ENCODE measurements at regions not wholly inside any gene's neighbourhood (a gene's known extent, or its start where the extent isn't known, plus 50 kb on each side); places are given as distances from the start of the nearest gene placed in this dataset.

- POLR2A ChIA-PET (ENCODE audit: unreplicated experiment), result no interaction called here
- Histone ChIP-seq H4K91ac (ENCODE audit: insufficient read depth, low read depth, low read length) (no peak overlapping the region), H3K18ac (ENCODE audit: low read depth, low read length) (no peak overlapping the region), H3K9me1 (ENCODE audit: insufficient read depth, low read length) (no peaks in the 10 kb centered on the region), H3K4me2 (ENCODE audit: low read depth, low read length) (no peak overlapping the region), H2BK5ac (ENCODE audit: low read depth, low read length, poor library complexity, severe bottlenecking) (no peak overlapping the region), H2AK5ac (ENCODE audit: low read depth, low read length) (no peak overlapping the region), H3K4me1 (ENCODE audit: control insufficient read depth, insufficient read depth, low read length) (no peaks in the 10 kb centered on the region), H3K27me3 (ENCODE audit: control insufficient read depth, insufficient read depth, low read length) (no peaks in the 10 kb centered on the region), H3K27ac (ENCODE audit: insufficient read depth, low read length) (no peak overlapping the region), H3K9me3 (ENCODE audit: control insufficient read depth, insufficient read depth, low read length) (peaks cover 10% of the 10 kb centered on the region), H2BK15ac (ENCODE audit: low read depth, low read length) (no peak overlapping the region), H3K23ac (ENCODE audit: low read depth, low read length) (no peak overlapping the region), H3K56ac (ENCODE audit: extremely low read depth, insufficient read depth, low read length) (no peak overlapping the region), H2BK120ac (ENCODE audit: low read depth, low read length) (no peak overlapping the region), H3K79me1 (ENCODE audit: low read depth in 1 of 2, low read length in 2 of 2) (no peaks in the 10 kb centered on the region), H4K20me1 (ENCODE audit: insufficient read depth, low read length) (no peaks in the 10 kb centered on the region), H2AFZ (replicated peaks; ENCODE audit: low read length, poor library complexity) (no peak overlapping the region), H3K4me3 (ENCODE audit: insufficient read depth, low read depth, low read length) (no peak overlapping the region), H4K8ac (ENCODE audit: low read depth in 2 of 2, low read length in 2 of 2) (no peak overlapping the region), H3K4ac (ENCODE audit: low read depth, low read length) (no peak overlapping the region), H3K14ac (replicated peaks; ENCODE audit: low read depth, low read length) (no peak overlapping the region), H4K5ac (ENCODE audit: low read depth, low read length) (no peak overlapping the region), H2BK20ac (ENCODE audit: low read depth, low read length) (no peak overlapping the region), H3K36me3 (ENCODE audit: control insufficient read depth, insufficient read depth, low read length) (no peaks in the 10 kb centered on the region), H2AK9ac (replicated peaks; ENCODE audit: low read depth, low read length, poor library complexity) (no peak overlapping the region), H3K9ac (ENCODE audit: low read depth, low read length) (no peak overlapping the region)
- 10% methylated on average over 2 of the region's 2 CpGs; no CpG with 5 or more reads in 1 of the 2 experiments for WGBS, 2 experiments (ENCODE audit: extremely low coverage in 2 of 2, insufficient read length in 1 of 2)
- intact Hi-C loops (cut with micrococcal nuclease) (no loop called here), dilution Hi-C loops (cut with HindIII; ENCODE audit: low sequenced_read_pairs, unreplicated experiment) (no loop called here), in situ Hi-C loops (cut with MboI; ENCODE audit: low sequenced_read_pairs) (no loop called here)
- CTCF ChIA-PET, result no interaction called here
- no peak for DNase-seq
- no TSS peak for BruUV-seq (replicated peaks)
- no peak for ATAC-seq (ENCODE audit: low read depth)
- TF ChIP-seq USF2 (IDR thresholded peaks at IDR 0.05; ENCODE audit: low read depth, low read length) (no peak), CTCF (conservative IDR thresholded peaks at IDR 0.05; ENCODE audit: low read depth, low read length) (no peak), CEBPB (IDR thresholded peaks at IDR 0.05; ENCODE audit: low read depth, low read length) (no peak), RCOR1 (IDR thresholded peaks at IDR 0.05; ENCODE audit: insufficient replicate concordance, low read length) (no peak)
Observed at GRCh38 chr5:63877961-63878360, 84.3 kb downstream of the HTR1A start.

Data from IMR-90 (cell line).